IMR-90 (cell line): ENCODE measurements at regions not wholly inside any gene's neighbourhood (a gene's known extent, or its start where the extent isn't known, plus 50 kb on each side); places are given as distances from the start of the nearest gene placed in this dataset.

Experiments used
- ATAC-seq: fragments of 200-7000 bp; cut with Tn5 transposase; 2 replicates; pipeline ENCODE4 v1.9.1; 2020; ENCODE audit warnings: low read depth, mild to moderate bottlenecking, moderate library complexity
- BruUV-seq: library from RNA; stranded (reverse); fragments of 400-500 nt; replicated peaks from 2 replicates; lab custom pipeline; 2021; lab: Mats Ljungman, UMichigan
- CTCF ChIA-PET: fragments of 300-600 bp; formaldehyde crosslinking; extraction: SDS; loops from one replicate; lab custom pipeline; 2021; ENCODE audit warnings: antibody characterized with exemption; lab: Yijun Ruan, JAX
- POLR2A ChIA-PET: fragments of 300-600 bp; sonication (Branson Sonifier 250); formaldehyde crosslinking; loops from one replicate; lab custom pipeline; 2022; ENCODE audit warnings: antibody characterized with exemption; ENCODE audit not compliant: unreplicated experiment; lab: Charles Lee
- DNase-seq: peaks from one replicate; pipeline ENCODE4 v3.0.0; 2013
- H2AFZ ChIP-seq: replicated peaks from 2 replicates; pipeline ENCODE3; 2013; ENCODE audit warnings: low read length, mild to moderate bottlenecking; ENCODE audit not compliant: poor library complexity
- H2AK5ac ChIP-seq: 2 replicates; pipeline ENCODE4 v1.6.1; 2013; ENCODE audit warnings: low read depth, low read length, inconsistent platforms
- H2AK9ac ChIP-seq: replicated peaks from 2 replicates; pipeline ENCODE3; 2013; ENCODE audit warnings: mild to moderate bottlenecking, low read depth, low read length, moderate library complexity; ENCODE audit not compliant: poor library complexity
- H2BK120ac ChIP-seq: 2 replicates; pipeline ENCODE4 v1.6.1; 2013; ENCODE audit warnings: low read depth, low read length, inconsistent platforms
- H2BK15ac ChIP-seq: 3 replicates; pipeline ENCODE4 v1.6.1; 2013; ENCODE audit warnings: low read depth, low read length, inconsistent platforms
- H2BK20ac ChIP-seq: 2 replicates; pipeline ENCODE4 v1.6.1; 2013; ENCODE audit warnings: low read depth, mild to moderate bottlenecking, inconsistent platforms, low read length, moderate library complexity
- H2BK5ac ChIP-seq: 2 replicates; pipeline ENCODE4 v1.6.1; 2013; ENCODE audit warnings: mild to moderate bottlenecking, low read depth, low read length, inconsistent platforms; ENCODE audit not compliant: poor library complexity, severe bottlenecking
- H3K14ac ChIP-seq: replicated peaks from 2 replicates; pipeline ENCODE4 v1.6.1; 2013; ENCODE audit warnings: low read depth, low read length, inconsistent platforms
- H3K18ac ChIP-seq: 2 replicates; pipeline ENCODE4 v1.6.1; 2013; ENCODE audit warnings: low read depth, low read length, control low read depth
- H3K23ac ChIP-seq: 2 replicates; pipeline ENCODE4 v1.6.1; 2013; ENCODE audit warnings: low read depth, low read length, inconsistent platforms
- H3K27ac ChIP-seq: 2 replicates; pipeline ENCODE4 v1.5.1; 2013; ENCODE audit warnings: mild to moderate bottlenecking, control low read depth, low read length; ENCODE audit not compliant: insufficient read depth
- H3K27me3 ChIP-seq: 2 replicates; pipeline ENCODE4 v1.6.1; 2013; ENCODE audit warnings: low read length; ENCODE audit not compliant: control insufficient read depth, insufficient read depth
- H3K36me3 ChIP-seq: 2 replicates; pipeline ENCODE4 v1.6.1; 2013; ENCODE audit warnings: low read length, mixed read lengths; ENCODE audit not compliant: control insufficient read depth, insufficient read depth
- H3K4ac ChIP-seq: 2 replicates; pipeline ENCODE4 v1.6.1; 2013; ENCODE audit warnings: low read depth, low read length, inconsistent platforms
- H3K4me1 ChIP-seq: 2 replicates; pipeline ENCODE4 v1.6.1; 2013; ENCODE audit warnings: low read length, mixed read lengths; ENCODE audit not compliant: control insufficient read depth, insufficient read depth
- H3K4me2 ChIP-seq: 2 replicates; pipeline ENCODE4 v1.6.1; 2013; ENCODE audit warnings: low read depth, mild to moderate bottlenecking, control low read depth, low read length, moderate library complexity
- H3K4me3 ChIP-seq: 2 replicates; pipeline ENCODE4 v1.5.1; 2013; ENCODE audit warnings: low read depth, mild to moderate bottlenecking, control low read depth, low read length, moderate library complexity; ENCODE audit not compliant: insufficient read depth
- H3K56ac ChIP-seq: 2 replicates; pipeline ENCODE4 v1.6.1; 2013; ENCODE audit warnings: low read length, inconsistent platforms; ENCODE audit not compliant: insufficient read depth; ENCODE audit errors: extremely low read depth
- H3K79me1 ChIP-seq, 2 experiments: 2 replicates each; pipeline ENCODE4 v1.6.1; 2013; ENCODE audit warnings: low read length in 2 of 2, inconsistent platforms in 1 of 2, low read depth in 1 of 2
- H3K9ac ChIP-seq: 2 replicates; pipeline ENCODE4 v1.6.1; 2013; ENCODE audit warnings: low read depth, low read length, control low read depth
- H3K9me1 ChIP-seq: 2 replicates; pipeline ENCODE4 v1.6.1; 2013; ENCODE audit warnings: low read length, inconsistent platforms; ENCODE audit not compliant: insufficient read depth
- H3K9me3 ChIP-seq: 2 replicates; pipeline ENCODE4 v1.6.1; 2013; ENCODE audit warnings: low read length; ENCODE audit not compliant: control insufficient read depth, insufficient read depth
- H4K20me1 ChIP-seq: 2 replicates; pipeline ENCODE4 v1.6.1; 2013; ENCODE audit warnings: low read length, inconsistent platforms; ENCODE audit not compliant: insufficient read depth
- H4K5ac ChIP-seq: 2 replicates; pipeline ENCODE4 v1.6.1; 2013; ENCODE audit warnings: mild to moderate bottlenecking, low read depth, low read length, control low read depth
- H4K8ac ChIP-seq, 2 experiments: 2 replicates each; pipeline ENCODE4 v1.6.1; 2013; ENCODE audit warnings: low read depth in 2 of 2, low read length in 2 of 2, control low read depth in 1 of 2, inconsistent platforms in 1 of 2
- H4K91ac ChIP-seq: 2 replicates; pipeline ENCODE4 v1.6.1; 2013; ENCODE audit warnings: low read depth, low read length, inconsistent platforms; ENCODE audit not compliant: insufficient read depth
- FOS ChIP-seq: fragments of 150-350 bp; IDR thresholded peaks from 2 replicates; pipeline ENCODE4 v1.6.1; 2016; ENCODE audit warnings: low read depth, low read length
- RAD21 ChIP-seq: IDR thresholded peaks from 2 replicates; pipeline ENCODE4 v1.6.1; 2012; ENCODE audit warnings: low read length, improper control_type of control experiment
- WGBS, 2 experiments: methylation state at CpG; one replicate each; pipeline versions ENCODE4 v1.1.5 to v1.1.7; 2013; ENCODE audit warnings: missing lambda C conversion rate in 2 of 2; ENCODE audit not compliant: insufficient read length in 1 of 2; ENCODE audit errors: extremely low coverage in 2 of 2; 5-methylcytosine and 5-hydroxymethylcytosine counted together
- dilution Hi-C: fragments of 300-500 bp; cut with HindIII; formaldehyde crosslinking; loops from one replicate; pipeline ENCODE4 v1.14.3; 2018; ENCODE audit warnings: low sequenced_read_pairs; ENCODE audit not compliant: unreplicated experiment
- in situ Hi-C: fragments of 300-500 bp; cut with MboI; formaldehyde crosslinking; loops from 3 replicates; pipeline ENCODE4 v1.14.3; 2019; ENCODE audit warnings: low sequenced_read_pairs, inconsistent platforms, mixed read lengths
- intact Hi-C: fragments of 100-400 bp; cut with micrococcal nuclease; formaldehyde crosslinking; loops from 2 replicates; pipeline ENCODE4 v1.10.0; 2022

- BruUV-seq: no TSS peak
- Histone ChIP-seq H4K91ac (no peak overlapping the region), H2AK9ac (no peak overlapping the region), H2AFZ (no peak overlapping the region), H3K36me3 (no peaks in the 10 kb centered on the region), H4K8ac (no peak overlapping the region), H3K14ac (no peak overlapping the region; the same call in 1 of the 2 replicates), H3K4ac (no peak overlapping the region), H3K4me1 (peaks cover 12% of the 10 kb centered on the region), H3K18ac (no peak overlapping the region), H3K56ac (no peak overlapping the region), H3K27me3 (no peaks in the 10 kb centered on the region), H3K4me2 (no peak overlapping the region), H3K9me3 (peaks cover 4% of the 10 kb centered on the region; the same call in 1 of the 2 replicates), H2BK20ac (no peak overlapping the region), H3K27ac (no peak overlapping the region), H4K5ac (no peak overlapping the region), H2BK120ac (no peak overlapping the region), H3K23ac (no peak overlapping the region), H2BK5ac (no peak overlapping the region), H2AK5ac (peak overlapping the region; percentile 51; the same call in 1 of the 2 replicates), H3K79me1 (no peaks in the 10 kb centered on the region), H2BK15ac (no peak overlapping the region), H4K20me1 (no peaks in the 10 kb centered on the region), H3K4me3 (no peak overlapping the region), H3K9me1 (no peaks in the 10 kb centered on the region), H3K9ac (no peak overlapping the region)
- no peak for ATAC-seq
- POLR2A ChIA-PET: no interaction called here
- in situ Hi-C loops (no loop called here), dilution Hi-C loops (no loop called here), intact Hi-C loops (no loop called here)
- WGBS, 2 experiments: no CpG with 5 or more reads among the region's 3 CpGs
- TF ChIP-seq RAD21 (no peak), FOS (no peak)
- CTCF ChIA-PET: no interaction called here
- no peak for DNase-seq
Measured at GRCh38 chr3:170642882-170643601, 57.2 kb upstream of the SLC7A14 start.
